ENCODE measurements at regions not wholly inside any gene's neighbourhood (a gene's known extent, or its start where the extent isn't known, plus 50 kb on each side); places are given as distances from the start of the nearest gene placed in this dataset.
"Not testable (repeated sequence)": the region's sequence is repeated elsewhere in the genome, so short reads cannot be mapped to it uniquely, and the experiment has no call there.

DNA sequence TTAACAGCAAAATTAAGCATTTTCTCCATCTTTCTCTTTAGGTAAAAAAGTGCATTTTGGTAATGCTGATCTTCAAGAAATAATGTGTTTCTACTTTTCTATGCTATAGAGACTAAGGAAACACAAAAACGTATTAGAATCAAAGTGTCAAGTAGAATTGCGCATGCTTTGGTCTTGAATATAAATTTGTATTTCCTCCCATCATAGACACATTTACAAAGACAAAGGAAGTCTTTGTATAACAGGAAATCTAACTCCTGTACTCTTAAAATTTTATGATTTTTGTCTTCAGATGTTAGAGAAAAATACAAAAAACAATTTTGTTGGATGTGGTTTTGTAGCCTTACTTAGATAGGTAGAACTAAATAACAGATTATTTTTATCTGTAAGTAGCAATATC is 1299.4 kb downstream of the NCAM2 start:
- in situ Hi-C loops (cut with HindIII; ENCODE audit: low pct_unique_long_range_greater_than_20kb, low sequenced_read_pairs) = no loop called here
- no peak for DNase-seq (ENCODE audit: low read depth)

DNA sequence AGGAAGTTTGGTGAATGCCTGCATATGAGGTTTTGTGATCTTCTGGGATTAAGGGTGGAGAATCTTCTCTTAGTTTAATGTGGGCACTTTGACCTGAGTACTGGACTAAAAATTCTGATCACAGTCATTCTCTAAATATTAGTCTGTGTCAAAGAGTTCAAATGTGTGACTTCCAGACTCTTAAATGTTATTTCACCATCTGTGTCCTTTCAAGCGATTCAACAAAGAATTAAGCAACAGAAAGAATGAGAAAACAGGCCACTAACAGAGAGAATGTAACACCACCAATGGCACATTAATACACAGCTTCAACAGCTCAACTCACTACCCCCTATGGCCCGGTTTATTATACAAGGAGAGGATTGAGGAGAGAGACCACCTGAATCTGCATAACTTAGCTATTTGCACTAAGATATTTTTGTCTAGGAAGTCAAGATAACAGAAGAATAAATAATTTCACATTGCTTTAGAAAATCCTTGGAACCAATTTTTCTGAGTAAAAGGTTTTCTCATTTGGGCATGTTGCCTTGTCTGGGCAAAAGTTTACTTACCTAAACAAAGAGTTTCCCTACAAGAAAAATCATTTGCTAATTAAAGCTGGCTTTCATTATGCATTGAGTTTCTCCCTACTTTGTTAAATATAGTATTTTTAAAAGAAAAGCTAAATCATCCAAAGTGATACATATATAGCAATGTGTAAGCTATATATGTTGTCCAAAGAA is 1313.7 kb downstream of the NCAM2 start:
- in situ Hi-C loops (cut with HindIII; ENCODE audit: low pct_unique_long_range_greater_than_20kb, low sequenced_read_pairs) = no loop called here
- no peak for DNase-seq (ENCODE audit: low read depth)

DNA sequence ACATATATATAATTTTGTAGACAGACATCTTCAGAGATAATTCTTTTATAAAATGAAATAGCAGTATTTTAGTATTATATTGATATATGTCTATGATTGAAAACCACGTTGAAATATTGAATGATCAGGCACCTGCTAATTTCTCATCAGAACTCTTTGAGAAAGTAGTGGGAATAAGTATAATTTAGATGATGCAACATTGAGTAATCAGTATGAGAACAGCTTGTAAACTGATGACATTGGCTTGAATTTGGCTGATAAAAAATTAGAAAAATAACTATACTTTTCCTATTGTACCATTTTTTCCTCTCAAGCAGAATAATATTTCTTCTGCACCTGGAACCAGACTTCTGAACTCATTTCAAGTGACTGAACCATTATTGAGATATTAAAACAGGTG is 1316.8 kb downstream of the NCAM2 start:
- in situ Hi-C loops (cut with HindIII; ENCODE audit: low pct_unique_long_range_greater_than_20kb, low sequenced_read_pairs) = no loop called here
- no peak for DNase-seq (ENCODE audit: low read depth)

DNA sequence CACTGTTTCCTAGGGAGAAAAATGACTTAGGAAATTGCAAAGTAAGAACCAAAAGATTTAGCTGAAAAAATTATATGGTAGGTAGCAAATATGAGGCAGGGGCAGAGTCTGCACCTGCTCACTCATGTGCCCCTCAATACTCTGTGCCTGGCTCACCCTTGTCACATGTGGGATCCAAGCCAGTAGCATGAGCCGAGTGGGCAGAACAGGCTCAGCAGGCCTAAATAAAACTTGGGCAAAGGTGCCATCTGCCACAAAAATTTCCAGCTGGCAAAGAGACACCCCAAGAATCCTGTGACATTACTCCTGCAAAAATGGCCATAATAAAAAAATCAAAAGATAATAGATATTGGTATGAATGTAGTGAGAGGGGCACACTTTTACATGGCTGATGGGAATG is 1321.2 kb downstream of the NCAM2 start:
- in situ Hi-C loops (cut with HindIII; ENCODE audit: low pct_unique_long_range_greater_than_20kb, low sequenced_read_pairs) = no loop called here
- DNase-seq (ENCODE audit: low read depth) = no peak

DNA sequence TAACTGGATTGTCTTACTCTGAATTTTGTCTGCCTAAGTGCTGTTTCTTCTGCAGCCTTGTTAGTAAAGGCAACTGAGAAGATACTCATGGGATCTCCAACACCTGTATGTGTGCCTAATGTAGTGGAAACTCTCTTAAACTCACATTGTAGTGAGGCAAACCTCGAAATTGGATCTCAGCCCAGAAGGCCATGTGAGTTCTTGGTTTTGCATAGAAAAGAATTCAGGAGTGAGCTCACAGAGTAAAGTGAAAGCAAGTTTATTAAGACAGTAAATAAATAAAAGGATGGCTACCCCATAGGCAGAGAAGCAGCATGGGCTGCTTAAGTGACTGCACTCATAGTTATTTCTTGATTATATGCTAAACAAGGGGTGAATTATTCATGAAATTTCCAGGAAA is 1344.7 kb downstream of the NCAM2 start:
- no peak for DNase-seq (ENCODE audit: low read depth)
- in situ Hi-C loops (cut with HindIII; ENCODE audit: low pct_unique_long_range_greater_than_20kb, low sequenced_read_pairs) = no loop called here

DNA sequence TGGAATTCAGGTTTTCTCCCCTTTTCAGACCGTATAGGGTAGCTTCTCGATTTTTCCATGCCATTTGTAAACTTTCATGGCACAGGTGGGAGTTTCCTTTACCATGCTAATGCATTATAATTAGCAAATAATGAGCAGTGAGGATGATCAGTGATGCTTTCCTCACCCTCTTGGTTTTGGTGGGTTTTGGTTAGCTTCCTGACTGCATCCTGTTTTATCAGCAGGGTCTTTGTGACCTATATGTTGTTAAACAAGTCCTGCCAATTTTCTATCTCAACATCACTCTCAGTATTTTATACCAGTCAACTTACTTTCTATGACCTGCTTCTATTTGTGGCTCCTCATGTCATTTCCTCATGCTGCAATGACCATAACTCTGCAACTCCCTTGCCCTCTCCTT is 1345.1 kb downstream of the NCAM2 start:
- no peak for DNase-seq (ENCODE audit: low read depth)
- in situ Hi-C loops (cut with HindIII; ENCODE audit: low pct_unique_long_range_greater_than_20kb, low sequenced_read_pairs) = no loop called here

DNA sequence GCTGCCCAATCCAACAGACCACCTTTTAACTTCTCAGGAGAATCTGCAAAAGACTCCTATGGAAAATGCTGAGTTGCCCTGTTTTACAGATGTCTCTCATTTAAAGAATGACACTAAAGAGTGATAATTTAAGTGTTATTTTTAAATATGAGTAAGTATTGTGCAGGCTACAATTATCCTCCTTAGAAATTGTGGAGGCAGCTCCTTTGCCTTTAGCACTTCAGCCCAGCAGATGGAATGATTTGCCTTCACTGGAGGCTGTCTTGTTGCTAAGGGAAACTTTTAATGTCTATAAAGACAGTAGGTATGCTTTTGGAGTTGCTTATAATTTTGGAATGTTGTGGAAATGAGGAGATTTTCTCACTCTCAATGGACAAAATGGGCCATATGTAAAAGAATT is 1345.5 kb downstream of the NCAM2 start:
- DNase-seq (ENCODE audit: low read depth) = no peak
- in situ Hi-C loops (cut with HindIII; ENCODE audit: low pct_unique_long_range_greater_than_20kb, low sequenced_read_pairs) = no loop called here

DNA sequence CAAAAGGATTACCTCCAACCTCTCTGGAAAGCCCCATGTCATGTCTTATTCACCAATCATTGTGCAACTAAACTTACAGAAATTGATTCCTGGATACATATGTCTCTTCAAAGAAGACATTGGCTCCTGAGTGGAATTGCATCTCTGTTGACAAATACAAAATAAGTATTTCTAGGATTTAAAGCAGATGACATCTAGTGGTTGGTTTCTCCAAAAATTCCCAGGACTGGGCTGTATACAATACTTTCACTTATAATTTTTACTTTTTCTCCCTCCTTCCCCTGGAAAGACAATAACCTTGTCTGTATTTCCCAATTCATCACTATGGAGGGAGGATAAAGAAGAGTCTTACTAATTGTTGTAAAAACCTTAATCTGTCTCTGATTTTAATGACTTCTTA is 1347.4 kb downstream of the NCAM2 start:
- in situ Hi-C loops (cut with HindIII; ENCODE audit: low pct_unique_long_range_greater_than_20kb, low sequenced_read_pairs) = no loop called here
- DNase-seq (ENCODE audit: low read depth) = no peak

DNA sequence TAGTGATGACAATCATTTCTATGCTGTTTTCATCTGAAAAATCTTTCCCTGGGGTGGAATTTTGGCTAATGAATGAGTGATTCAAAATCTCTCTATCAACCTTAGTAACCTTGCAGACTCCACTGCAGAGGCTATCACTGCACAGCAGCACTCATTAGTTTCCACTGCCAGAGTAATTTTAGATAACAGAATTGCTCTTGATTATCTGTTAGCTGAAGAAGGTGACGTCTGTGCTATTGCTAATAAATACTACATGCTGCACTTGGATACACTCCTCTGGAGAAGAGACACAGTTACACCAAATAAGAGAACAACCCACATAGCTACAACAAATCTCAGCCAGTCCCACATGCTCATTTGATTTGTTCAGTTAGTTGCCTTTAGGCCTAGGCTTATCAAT is 1348.4 kb downstream of the NCAM2 start:
- in situ Hi-C loops (cut with HindIII; ENCODE audit: low pct_unique_long_range_greater_than_20kb, low sequenced_read_pairs) = no loop called here
- no peak for DNase-seq (ENCODE audit: low read depth)

DNA sequence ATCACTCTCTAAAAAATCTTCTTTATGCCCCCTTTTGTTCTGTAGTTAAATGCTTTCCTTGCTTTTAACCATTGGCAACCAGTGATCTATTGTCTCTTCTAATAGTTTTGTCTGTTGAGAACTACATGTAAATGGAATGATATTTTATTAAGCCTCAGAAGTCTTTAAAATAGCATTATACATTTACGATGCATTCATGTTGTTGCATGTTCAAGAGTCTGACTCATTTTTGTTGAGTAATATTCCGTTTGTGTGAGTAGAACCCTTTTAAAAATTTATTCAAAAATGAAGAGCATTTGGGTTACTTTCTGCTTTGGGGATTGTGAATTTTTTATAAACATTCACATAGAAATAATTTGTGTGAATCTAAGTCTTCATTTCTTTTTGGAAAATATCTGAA is 1352.9 kb downstream of the NCAM2 start:
- in situ Hi-C loops (cut with HindIII; ENCODE audit: low pct_unique_long_range_greater_than_20kb, low sequenced_read_pairs) = no loop called here
- no peak for DNase-seq (ENCODE audit: low read depth)

DNA sequence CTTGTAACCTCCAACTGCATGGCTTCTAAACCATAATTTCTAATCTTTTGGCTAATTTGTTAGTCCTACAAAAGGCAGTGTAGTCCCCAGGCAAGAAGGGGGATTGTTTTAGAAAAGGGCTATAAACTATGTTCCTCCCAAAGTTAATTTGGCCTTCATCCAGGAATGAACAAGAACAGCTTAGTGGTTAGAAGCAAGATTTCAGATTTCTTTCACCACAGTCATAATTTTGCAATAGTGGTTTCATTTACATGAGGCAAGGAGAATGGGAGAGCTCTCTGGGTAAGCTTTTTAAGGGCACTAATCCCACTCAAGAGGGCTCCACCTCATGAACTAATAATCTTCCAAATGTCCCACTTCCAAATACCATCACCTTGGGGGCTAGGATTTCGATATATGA is 1353.9 kb downstream of the NCAM2 start:
- no peak for DNase-seq (ENCODE audit: low read depth)
- in situ Hi-C loops (cut with HindIII; ENCODE audit: low pct_unique_long_range_greater_than_20kb, low sequenced_read_pairs) = no loop called here

DNA sequence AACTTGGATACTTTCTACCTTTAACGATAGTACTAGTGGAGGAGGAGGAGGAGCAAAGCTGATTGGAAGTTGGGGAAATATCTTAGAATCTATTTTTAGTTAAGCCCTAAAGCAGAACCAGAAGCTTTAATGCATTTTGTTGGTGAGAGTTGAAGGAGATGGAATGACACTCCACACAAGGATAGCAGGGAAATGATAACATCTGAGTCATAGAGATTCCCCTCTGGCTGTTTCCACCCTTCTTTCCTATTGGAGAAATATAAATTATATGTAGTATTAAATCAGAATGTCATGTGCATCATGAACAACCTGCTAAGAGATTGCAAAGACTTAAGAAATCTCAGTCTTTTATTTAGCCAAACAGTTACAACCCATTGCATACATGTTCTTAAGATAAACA is 1357.7 kb downstream of the NCAM2 start:
- in situ Hi-C loops (cut with HindIII; ENCODE audit: low pct_unique_long_range_greater_than_20kb, low sequenced_read_pairs) = no loop called here
- no peak for DNase-seq (ENCODE audit: low read depth)

DNA sequence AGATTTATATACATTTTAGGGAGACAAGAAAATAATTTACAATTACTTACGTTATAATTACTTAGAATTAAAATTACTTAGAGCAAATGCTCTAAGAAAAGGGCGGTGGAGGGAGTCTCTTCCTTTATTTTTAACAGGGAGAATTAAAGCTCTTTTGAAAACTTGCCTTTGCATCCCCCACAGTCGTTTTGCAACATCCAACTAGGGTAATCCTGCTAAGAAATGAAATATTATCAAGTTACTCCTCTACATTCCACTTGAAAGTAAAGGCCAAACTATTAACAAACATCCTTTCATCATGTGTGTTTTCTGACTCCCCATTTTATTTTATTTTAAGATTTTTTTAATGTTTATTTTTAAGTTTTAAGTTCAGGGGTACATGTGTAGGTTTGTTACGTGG is 1358.5 kb downstream of the NCAM2 start:
- in situ Hi-C loops (cut with HindIII; ENCODE audit: low pct_unique_long_range_greater_than_20kb, low sequenced_read_pairs) = no loop called here
- no peak for DNase-seq (ENCODE audit: low read depth)

DNA sequence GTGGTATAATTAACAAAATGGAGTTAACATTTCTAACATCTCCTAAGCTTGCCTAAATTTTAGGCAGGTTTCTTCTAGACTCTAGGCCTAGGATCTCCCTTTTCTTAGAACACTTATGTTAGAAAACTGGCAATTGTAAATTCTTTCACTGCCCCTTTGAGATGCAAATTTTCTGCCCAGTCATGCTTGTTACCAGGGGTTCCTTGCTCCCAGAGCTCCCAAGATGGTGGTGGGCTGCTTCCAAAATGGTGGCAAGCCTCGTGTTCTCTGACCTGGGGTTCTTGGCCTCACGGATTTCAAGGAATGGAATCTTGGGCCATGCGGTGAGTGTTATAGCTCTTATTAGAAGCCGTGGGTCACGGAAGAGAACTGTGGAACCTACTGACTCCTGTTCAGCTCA is 1361.4 kb downstream of the NCAM2 start:
- DNase-seq (ENCODE audit: low read depth); in situ Hi-C loops (cut with HindIII; ENCODE audit: low pct_unique_long_range_greater_than_20kb, low sequenced_read_pairs): not testable (repeated sequence)

DNA sequence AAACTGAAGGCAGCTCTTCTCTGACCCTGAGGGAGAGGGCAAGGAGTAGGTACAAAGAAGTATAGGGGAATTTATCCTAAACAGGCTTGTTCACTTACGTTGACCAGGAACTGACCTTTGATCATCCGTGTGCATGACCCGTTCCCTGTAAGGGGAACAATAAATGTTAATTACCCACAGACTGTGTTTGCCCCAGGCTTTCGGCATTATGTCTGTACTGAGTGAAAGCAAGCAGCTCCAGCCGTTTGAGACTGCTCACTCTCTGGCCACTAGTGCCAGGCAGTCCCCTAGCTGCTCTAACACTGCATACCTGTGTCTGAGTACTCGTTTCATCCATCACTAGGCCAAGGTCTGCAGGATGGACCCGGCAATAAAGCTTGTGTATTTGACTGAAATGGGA is 1365.3 kb downstream of the NCAM2 start:
- in situ Hi-C loops (cut with HindIII; ENCODE audit: low pct_unique_long_range_greater_than_20kb, low sequenced_read_pairs) = no loop called here
- DNase-seq (ENCODE audit: low read depth) = no peak

DNA sequence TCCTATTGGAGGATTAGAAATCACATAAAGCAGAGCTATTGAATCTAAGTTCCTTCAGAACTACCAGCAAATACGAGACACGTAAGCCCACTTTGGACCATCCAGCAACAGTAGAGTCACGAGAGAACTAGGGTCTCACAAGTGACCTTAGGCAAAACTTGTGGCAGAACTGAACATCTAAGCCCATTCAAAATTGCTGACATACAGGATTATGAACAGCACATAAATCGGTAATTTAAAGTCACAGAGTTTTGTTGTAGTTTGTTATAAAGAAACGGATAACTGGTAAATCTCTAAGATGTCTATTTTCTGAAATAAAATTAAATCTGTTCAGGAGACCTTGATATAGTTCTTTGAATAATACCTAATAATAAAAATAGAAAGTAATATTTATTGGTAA is 1366.0 kb downstream of the NCAM2 start:
- no peak for DNase-seq (ENCODE audit: low read depth)
- in situ Hi-C loops (cut with HindIII; ENCODE audit: low pct_unique_long_range_greater_than_20kb, low sequenced_read_pairs) = no loop called here

DNA sequence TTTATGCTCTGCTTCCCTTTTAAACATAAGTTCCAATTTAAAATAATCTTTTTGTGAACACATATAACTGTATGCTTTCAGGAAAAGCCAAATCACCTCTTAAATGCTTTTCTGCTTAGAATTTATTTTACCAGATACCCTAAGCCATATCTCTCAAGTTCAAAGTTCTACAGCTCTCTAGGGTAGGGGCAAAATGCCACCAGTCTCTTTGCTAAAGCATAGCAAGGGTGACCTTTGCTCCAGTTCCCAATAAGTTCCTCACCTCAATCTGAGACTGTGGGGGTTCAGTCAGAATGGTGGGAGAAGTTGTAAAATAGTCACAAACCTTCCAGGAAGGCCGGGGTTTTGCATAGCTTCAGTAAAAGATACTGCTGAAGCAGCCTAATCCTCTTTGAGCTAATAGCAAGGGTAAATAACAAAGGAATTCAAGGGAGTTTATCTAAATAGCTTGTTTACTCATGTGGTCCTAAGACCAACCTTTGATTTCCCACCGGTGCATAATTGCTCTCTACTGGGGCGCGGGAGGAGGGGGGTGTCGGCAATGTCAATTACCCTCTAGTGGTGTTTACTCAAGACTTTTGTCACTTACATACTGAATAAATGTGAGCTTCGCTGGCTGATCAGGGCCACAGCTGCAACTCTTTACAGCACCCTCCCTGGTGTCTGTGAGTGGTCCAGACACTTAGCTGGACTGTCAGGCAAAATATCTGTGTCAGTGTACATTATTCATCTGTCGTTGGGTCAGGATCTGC is 1376.2 kb downstream of the NCAM2 start:
- in situ Hi-C loops (cut with HindIII; ENCODE audit: low pct_unique_long_range_greater_than_20kb, low sequenced_read_pairs) = no loop called here
- DNase-seq (ENCODE audit: low read depth) = no peak

DNA sequence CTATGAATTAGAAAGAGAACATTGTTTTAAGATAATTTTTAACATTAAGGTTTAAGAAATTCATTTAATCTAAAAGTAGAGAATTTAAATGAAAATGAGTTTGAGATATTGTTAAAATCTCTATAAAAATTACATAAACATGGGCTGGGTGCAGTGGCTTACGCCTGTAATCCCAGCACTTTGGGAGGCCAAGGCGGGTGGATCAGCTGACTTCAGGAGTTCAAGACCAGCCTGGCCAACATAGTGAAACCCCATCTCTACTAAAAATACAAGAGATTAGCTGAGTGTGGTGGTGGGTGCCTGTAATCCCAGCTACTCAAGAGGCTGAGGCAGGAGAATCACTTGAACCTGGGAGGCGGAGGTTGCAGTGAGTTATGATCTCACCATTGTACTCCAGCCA is 1379.6 kb downstream of the NCAM2 start:
- in situ Hi-C loops (cut with HindIII; ENCODE audit: low pct_unique_long_range_greater_than_20kb, low sequenced_read_pairs); DNase-seq (ENCODE audit: low read depth): not testable (repeated sequence)

DNA sequence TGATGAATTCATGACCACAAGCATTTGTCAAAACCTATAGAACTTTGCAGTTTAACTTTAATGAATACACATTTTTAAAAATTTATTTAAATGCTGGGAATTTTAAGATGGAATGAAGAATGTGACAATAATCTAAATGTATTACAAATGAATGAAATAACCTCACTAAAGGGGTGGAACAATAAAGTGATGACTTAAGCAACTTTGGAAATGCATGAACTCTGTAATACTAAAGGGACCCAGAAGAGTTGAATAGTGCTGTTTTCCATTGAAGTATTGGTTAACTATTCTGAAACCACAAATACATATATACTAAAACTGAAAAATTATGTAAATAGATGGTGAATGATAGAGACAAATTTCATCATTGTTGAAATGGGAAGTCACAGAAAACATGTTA is 1395.1 kb downstream of the NCAM2 start:
- DNase-seq (ENCODE audit: low read depth) = no peak
- in situ Hi-C loops (cut with HindIII; ENCODE audit: low pct_unique_long_range_greater_than_20kb, low sequenced_read_pairs) = no loop called here

DNA sequence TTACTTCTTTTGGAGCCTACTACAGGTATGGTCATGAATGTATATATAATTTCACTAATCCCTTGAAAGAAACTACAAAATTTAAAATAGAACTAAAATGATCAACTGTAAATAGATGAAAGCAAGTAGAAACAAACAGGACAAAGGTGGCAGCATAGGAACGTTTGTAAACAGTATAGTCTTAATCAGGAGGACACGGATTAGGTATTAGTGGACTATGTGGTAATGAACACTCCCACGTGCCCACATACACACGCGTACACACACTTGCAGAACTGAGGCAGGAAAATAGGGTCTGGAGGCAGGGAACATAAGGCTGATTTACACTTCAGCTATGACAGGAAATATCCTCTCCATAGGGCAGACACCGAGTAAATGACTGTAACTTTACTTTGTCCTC is 1397.8 kb downstream of the NCAM2 start:
- in situ Hi-C loops (cut with HindIII; ENCODE audit: low pct_unique_long_range_greater_than_20kb, low sequenced_read_pairs) = no loop called here

More for the DNA sequence above, 1397.8 kb downstream of the NCAM2 start:
- DNase-seq (ENCODE audit: low read depth) = no peak
